HepG2 (cell line): ENCODE measurements at regions not wholly inside any gene's neighbourhood (a gene's known extent, or its start where the extent isn't known, plus 50 kb on each side); places are given as distances from the start of the nearest gene placed in this dataset.

Experiments
- ATAC-seq: fragments of 200-7000 bp; cut with Tn5 transposase; 3 replicates; pipeline ENCODE4 v1.9.1; 2020; ENCODE audit warnings: mild to moderate bottlenecking, moderate library complexity
- BruUV-seq: library from RNA; stranded (reverse); fragments of 400-500 nt; replicated peaks from 2 replicates; lab custom pipeline; 2021; lab: Mats Ljungman, UMichigan
- CTCF ChIA-PET: fragments of 300-600 bp; formaldehyde crosslinking; extraction: SDS; loops from one replicate; lab custom pipeline; 2021; ENCODE audit warnings: low total read pairs, inconsistent platforms, low intra/inter-chr PET ratio; lab: Yijun Ruan, JAX
- POLR2A ChIA-PET: fragments of 350-600 bp; sonication (Branson Sonifier 250); formaldehyde crosslinking; loops from one replicate; lab custom pipeline; 2020; ENCODE audit warnings: antibody characterized with exemption, inconsistent platforms; lab: Yijun Ruan, JAX
- DNase-seq: peaks from one replicate; pipeline ENCODE4 v3.0.0-alpha.2; 2015; ENCODE audit warnings: low spot score
- FAIRE-seq: peaks from 3 replicates; lab custom pipeline; 2011; peaks lifted over from hg19 to GRCh38; lab: Jason Lieb, UNC
- H2AFZ ChIP-seq: one replicate; pipeline ENCODE4 v1.6.1; 2011; ENCODE audit warnings: low read length, inconsistent platforms
- H3K27ac ChIP-seq: fragments of 300-600 bp; 3 replicates; pipeline ENCODE4 v1.8.0; 2011; ENCODE audit warnings: mixed run types, mild to moderate bottlenecking, mixed read lengths, low read length, inconsistent platforms; ENCODE audit not compliant: insufficient read depth; ENCODE audit errors: extremely low read length
- H3K27me3 ChIP-seq, 2 experiments: fragments of 200-600 bp in 1 of 2; 2 replicates in 1 of 2; 3 replicates in 1 of 2; pipeline versions ENCODE4 v1.6.0 to v1.8.0; 2011; ENCODE audit warnings: low read length in 2 of 2, mild to moderate bottlenecking in 2 of 2, moderate library complexity in 2 of 2, inconsistent platforms in 1 of 2; ENCODE audit not compliant: insufficient read depth in 2 of 2, control insufficient read depth in 1 of 2
- H3K36me3 ChIP-seq, 2 experiments: fragments of 200-600 bp in 1 of 2; replicated peaks in 1 of 2; 2 replicates in 1 of 2; 3 replicates in 1 of 2; pipeline versions ENCODE4 v1.5.1 to v1.8.0; 2011; ENCODE audit warnings: low read length in 2 of 2, inconsistent platforms in 1 of 2; ENCODE audit not compliant: insufficient read depth in 2 of 2, control insufficient read depth in 1 of 2
- H3K4me1 ChIP-seq: 2 replicates; pipeline ENCODE4 v1.5.1; 2012; ENCODE audit warnings: low read length, inconsistent platforms; ENCODE audit not compliant: insufficient read depth
- H3K4me2 ChIP-seq: 2 replicates; pipeline ENCODE4 v1.6.0; 2011; ENCODE audit warnings: low read depth, low read length, inconsistent platforms
- H3K4me3 ChIP-seq, 3 experiments: fragments of 200-600 bp in 1 of 3; sonication (generic), shearing (Covaris generic) in 1 of 3; replicated peaks in 1 of 3; 2 replicates each; pipeline ENCODE4 v1.5.1; 2011 to 2016; ENCODE audit warnings: low read length in 3 of 3, inconsistent platforms in 2 of 3, low read depth in 2 of 3, mild to moderate bottlenecking in 2 of 3, control low read depth in 1 of 3, mixed read lengths in 1 of 3; ENCODE audit not compliant: insufficient read depth in 1 of 3
- H3K79me2 ChIP-seq: one replicate; pipeline ENCODE4 v1.6.1; 2011; ENCODE audit warnings: low read length, inconsistent platforms; ENCODE audit not compliant: insufficient read depth
- H3K9ac ChIP-seq: 2 replicates; pipeline ENCODE4 v1.6.0; 2011; ENCODE audit warnings: mild to moderate bottlenecking, low read depth, low read length, inconsistent platforms; ENCODE audit not compliant: insufficient read depth
- H3K9me3 ChIP-seq: 2 replicates; pipeline ENCODE4 v1.5.1; 2012; ENCODE audit warnings: mild to moderate bottlenecking, low read length
- H4K20me1 ChIP-seq: 2 replicates; pipeline ENCODE4 v1.6.0; 2011; ENCODE audit warnings: inconsistent platforms, mild to moderate bottlenecking, low read length, moderate library complexity; ENCODE audit not compliant: insufficient read depth
- CREB1 ChIP-seq, 2 experiments: fragments of 450-650 bp in 1 of 2; IDR thresholded peaks; 2 replicates each; pipeline ENCODE4 v1.6.1; 2016 to 2017; ENCODE audit warnings: control low read depth in 1 of 2, mild to moderate bottlenecking in 1 of 2, missing compliant biosample characterization in 1 of 2, missing genetic modification characterization in 1 of 2
- FOSL1 ChIP-seq: sonication (generic); formaldehyde crosslinking; IDR thresholded peaks from 2 replicates; pipeline ENCODE4 v1.9.0; 2021; ENCODE audit warnings: missing genetic modification reagents, borderline replicate concordance
- FOXM1 ChIP-seq: sonication (generic); formaldehyde crosslinking; IDR thresholded peaks from 2 replicates; pipeline ENCODE4 v1.5.0; 2020; ENCODE audit warnings: missing genetic modification reagents
- GABPA ChIP-seq, 2 experiments: IDR thresholded peaks; 2 replicates each; pipeline ENCODE4 v1.6.1; 2011 to 2016; ENCODE audit warnings: low read depth in 2 of 2, low read length in 1 of 2, missing biosample characterization in 1 of 2, missing genetic modification characterization in 1 of 2
- MXI1 ChIP-seq: IDR thresholded peaks from 3 replicates; pipeline ENCODE4 v1.6.1; 2012; ENCODE audit warnings: low read depth, low read length, inconsistent platforms, borderline replicate concordance
- PBX2 ChIP-seq: IDR thresholded peaks from 2 replicates; pipeline ENCODE4 v1.6.1; 2016; ENCODE audit warnings: control low read depth
- POLR2G ChIP-seq: fragments of 200-400 bp; formaldehyde crosslinking; IDR thresholded peaks from 2 replicates; pipeline ENCODE4 v1.6.1; 2018; ENCODE audit warnings: mild to moderate bottlenecking, low read depth, low read length, moderate library complexity
- ZNF205 ChIP-seq: IDR thresholded peaks from 2 replicates; pipeline ENCODE4 v1.6.1; 2018; ENCODE audit warnings: missing biosample characterization, missing genetic modification reagents
- WGBS: methylation state at CpG from one replicate; pipeline ENCODE4 v1.1.6; 2017; ENCODE audit warnings: low lambda C conversion rate; 5-methylcytosine and 5-hydroxymethylcytosine counted together
- in situ Hi-C: cut with HindIII; loops from 2 replicates; pipeline ENCODE4 v1.10.0; 2017; ENCODE audit warnings: low pct_unique_long_range_greater_than_20kb; ENCODE audit not compliant: extremely low pct_ligation_motif_present
- intact Hi-C: fragments of 100-400 bp; cut with micrococcal nuclease; formaldehyde crosslinking; loops from one replicate; pipeline ENCODE4 v1.10.0; 2022; ENCODE audit not compliant: unreplicated experiment

- H3K79me2 ChIP-seq, result no peaks in the 10 kb centered on the region
- H4K20me1 ChIP-seq, result no peaks in the 10 kb centered on the region
- no peaks in the 10 kb centered on the region; a peak in 1 of 5 replicates for H3K27me3 ChIP-seq
- TF ChIP-seq MXI1 (no peak), PBX2 (CRISPR knock-in tag) (no peak), FOSL1 (CRISPR knock-in tag) (no peak), FOXM1 (CRISPR knock-in tag) (no peak), CREB1 (IDR thresholded peaks at IDR 0.05) (peak; percentile 13; the same call in 1 of the 2 replicates), CREB1 (CRISPR knock-in tag; IDR thresholded peaks at IDR 0.05) (no peak)
- no peak for DNase-seq
- no peak overlapping the region for H3K27ac ChIP-seq
- no TSS peak for BruUV-seq
- H2AFZ ChIP-seq, result no peak overlapping the region
- intact Hi-C loops, result no loop called here
- H3K36me3 ChIP-seq, result no peaks in the 10 kb centered on the region
- H3K4me1 ChIP-seq, result no peaks in the 10 kb centered on the region
- peaks cover 88% of the 10 kb centered on the region for H3K9me3 ChIP-seq
- ATAC-seq, result no peak
- WGBS, result 16% methylated on average over 8 of the region's 8 CpGs
- no peak overlapping the region for H3K9ac ChIP-seq
- H3K4me2 ChIP-seq, result no peak overlapping the region
- FAIRE-seq, result no peak
- no peak overlapping the region for H3K4me3 ChIP-seq
- POLR2A ChIA-PET, result no interaction called here
- in situ Hi-C loops, result no loop called here
- CTCF ChIA-PET, result no interaction called here
Observed at GRCh38 chr19:29128203-29128602, 84.7 kb downstream of the UQCRFS1 start.

GRCh38 chr19:29122185-29122584 is 90.8 kb downstream of the UQCRFS1 start:
- no peaks in the 10 kb centered on the region for H3K36me3 ChIP-seq
- H3K4me3 ChIP-seq, result no peak overlapping the region
- in situ Hi-C loops (no loop called here), intact Hi-C loops (no loop called here)
- WGBS, result 69% methylated on average over 5 of the region's 5 CpGs
- ATAC-seq (no peak), DNase-seq (no peak), FAIRE-seq (no peak)
- peaks cover 30% of the 10 kb centered on the region for H3K9me3 ChIP-seq
- H3K27ac ChIP-seq, result no peak overlapping the region
- no peak overlapping the region for H2AFZ ChIP-seq
- no peaks in the 10 kb centered on the region for H3K4me1 ChIP-seq
- ChIA-PET CTCF (no interaction called here), POLR2A (no interaction called here)
- no peaks in the 10 kb centered on the region for H3K79me2 ChIP-seq
- H4K20me1 ChIP-seq, result no peaks in the 10 kb centered on the region
- H3K27me3 ChIP-seq, result no peaks in the 10 kb centered on the region
- TF ChIP-seq POLR2G (no peak), ZNF205 (CRISPR knock-in tag) (no peak), GABPA (IDR thresholded peaks at IDR 0.05; ENCODE audit: low read depth, low read length) (no peak), GABPA (CRISPR knock-in tag; IDR thresholded peaks at IDR 0.05; ENCODE audit: low read depth) (no peak)
- H3K4me2 ChIP-seq, result no peak overlapping the region
- no TSS peak for BruUV-seq
- H3K9ac ChIP-seq, result no peak overlapping the region
